Endothelial cell of umbilical vein (primary cell): ENCODE measurements at regions not wholly inside any gene's neighbourhood (a gene's known extent, or its start where the extent isn't known, plus 50 kb on each side); places are given as distances from the start of the nearest gene placed in this dataset.

ENCODE experiments used
- BruUV-seq: library from RNA; stranded (reverse); fragments of 400-500 nt; replicated peaks from 2 replicates; lab custom pipeline; 2021; lab: Mats Ljungman, UMichigan
- CTCF ChIA-PET: fragments of 300-600, 350-600 bp; sonication (Branson Sonifier 250); formaldehyde crosslinking; loops from one replicate; lab custom pipeline; 2021; ENCODE audit warnings: antibody characterized with exemption, inconsistent platforms; lab: Charles Lee
- POLR2A ChIA-PET: fragments of 300-600, 350-600 bp; sonication (Branson Sonifier 250); formaldehyde crosslinking; loops from one replicate; lab custom pipeline; 2021; ENCODE audit warnings: antibody characterized with exemption, inconsistent platforms; lab: Charles Lee
- DNase-seq: peaks from one replicate; pipeline ENCODE4 v3.0.0-alpha.2; 2011; ENCODE audit warnings: low read depth, low spot score
- FAIRE-seq: peaks from 2 replicates; lab custom pipeline; 2011; peaks lifted over from hg19 to GRCh38; lab: Jason Lieb, UNC
- H2AFZ ChIP-seq: 2 replicates; pipeline ENCODE4 v1.6.0; 2012; ENCODE audit warnings: low read depth, low read length, control low read depth, inconsistent platforms
- H3K27ac ChIP-seq: 2 replicates; pipeline ENCODE4 v1.5.1; 2011; ENCODE audit warnings: low read depth, mild to moderate bottlenecking, control low read depth, low read length, moderate library complexity; ENCODE audit not compliant: insufficient read depth
- H3K27me3 ChIP-seq, 2 experiments: 2 replicates each; pipeline versions ENCODE4 v1.6.0 to v1.6.1; 2011; ENCODE audit warnings: low read length in 2 of 2, mixed read lengths in 1 of 2; ENCODE audit not compliant: control insufficient read depth in 2 of 2, insufficient read depth in 2 of 2
- H3K36me3 ChIP-seq, 2 experiments: 2 replicates in 1 of 2; 3 replicates in 1 of 2; pipeline ENCODE4 v1.5.1; 2011; ENCODE audit warnings: low read length in 2 of 2, mild to moderate bottlenecking in 1 of 2, moderate library complexity in 1 of 2; ENCODE audit not compliant: control insufficient read depth in 2 of 2, insufficient read depth in 2 of 2; ENCODE audit errors: extremely low read depth in 1 of 2
- H3K4me1 ChIP-seq: 3 replicates; pipeline ENCODE4 v1.5.1; 2011; ENCODE audit warnings: mild to moderate bottlenecking, low read length; ENCODE audit not compliant: control insufficient read depth, insufficient read depth; ENCODE audit errors: extremely low read depth
- H3K4me2 ChIP-seq: 2 replicates; pipeline ENCODE4 v1.6.1; 2011; ENCODE audit warnings: low read length, control low read depth, mixed read lengths; ENCODE audit not compliant: insufficient read depth
- H3K4me3 ChIP-seq, 3 experiments: fragments of 200-600 bp in 1 of 3; sonication (generic), shearing (Covaris generic) in 1 of 3; replicated peaks in 1 of 3; 2 replicates each; pipeline ENCODE4 v1.5.1; 2011 to 2016; ENCODE audit warnings: control low read depth in 3 of 3, low read length in 3 of 3, mild to moderate bottlenecking in 2 of 3, inconsistent platforms in 1 of 3, low read depth in 1 of 3, moderate library complexity in 1 of 3; ENCODE audit not compliant: insufficient read depth in 1 of 3
- H3K79me2 ChIP-seq: 2 replicates; pipeline ENCODE4 v1.6.0; 2012; ENCODE audit warnings: low read length, inconsistent platforms; ENCODE audit not compliant: control insufficient read depth, insufficient read depth
- H3K9ac ChIP-seq: replicated peaks from 2 replicates; pipeline ENCODE3; 2011; ENCODE audit warnings: low read length, control low read depth; ENCODE audit not compliant: insufficient read depth; ENCODE audit errors: extremely low read depth
- H3K9me1 ChIP-seq: replicated peaks from 3 replicates; pipeline ENCODE4 v1.6.0; 2011; ENCODE audit warnings: mild to moderate bottlenecking, low read length; ENCODE audit not compliant: control insufficient read depth, insufficient read depth; ENCODE audit errors: extremely low read depth
- H3K9me3 ChIP-seq: replicated peaks from 2 replicates; pipeline ENCODE4 v1.5.1; 2012; ENCODE audit warnings: low read length, inconsistent platforms; ENCODE audit not compliant: control insufficient read depth, insufficient read depth
- H4K20me1 ChIP-seq: replicated peaks from 2 replicates; pipeline ENCODE3; 2011; ENCODE audit warnings: mild to moderate bottlenecking, low read length; ENCODE audit not compliant: control insufficient read depth, insufficient read depth; ENCODE audit errors: extremely low read depth
- EZH2 ChIP-seq: IDR thresholded peaks from 2 replicates; pipeline ENCODE4 v1.6.1; 2012; ENCODE audit warnings: borderline replicate concordance, low read depth, mild to moderate bottlenecking, moderate library complexity, low read length, inconsistent platforms; ENCODE audit not compliant: severe bottlenecking
- FOS ChIP-seq: IDR thresholded peaks from 2 replicates; pipeline ENCODE4 v1.6.1; 2011; ENCODE audit warnings: mild to moderate bottlenecking, low read length, moderate library complexity, borderline replicate concordance; ENCODE audit not compliant: insufficient read depth
- GATA2 ChIP-seq: IDR thresholded peaks from 2 replicates; pipeline ENCODE4 v1.7.0; 2011; ENCODE audit warnings: low read depth, mild to moderate bottlenecking, moderate library complexity, mixed read lengths, low read length; ENCODE audit not compliant: insufficient read length, insufficient read depth
- JUN ChIP-seq: IDR thresholded peaks from 2 replicates; pipeline ENCODE4 v1.6.1; 2011; ENCODE audit warnings: borderline replicate concordance, low read depth; ENCODE audit not compliant: insufficient read length, insufficient read depth
- MYC ChIP-seq: IDR thresholded peaks from one replicate; pipeline ENCODE4 v1.6.1; 2011; ENCODE audit warnings: mild to moderate bottlenecking, low read depth, low read length
- POLR2A ChIP-seq: IDR thresholded peaks from 2 replicates; pipeline ENCODE4 v1.6.1; 2012; ENCODE audit warnings: low read depth, mild to moderate bottlenecking, control low read depth, low read length
- POLR2AphosphoS5 ChIP-seq: IDR thresholded peaks from 2 replicates; pipeline ENCODE4 v1.6.1; 2012; ENCODE audit warnings: low read depth, mild to moderate bottlenecking, control low read depth, low read length, moderate library complexity; ENCODE audit not compliant: insufficient read depth
- dilution Hi-C: fragments of 300-500 bp; cut with MboI; formaldehyde crosslinking; loops from one replicate; pipeline ENCODE4 v1.15.0; 2019; ENCODE audit warnings: low sequenced_read_pairs; ENCODE audit not compliant: extremely low pct_ligation_motif_present
- intact Hi-C: fragments of 100-400 bp; cut with micrococcal nuclease; formaldehyde crosslinking; loops from one replicate; pipeline ENCODE4 v1.10.0; 2022
- TF ChIP-seq, protein P1 (sequence below), 2 donors: IDR thresholded peaks; 1 replicate in 1 of 2; 2 replicates in 1 of 2; pipeline ENCODE4 v1.5.1; 2011; ENCODE audit warnings: low read length in 2 of 2, mild to moderate bottlenecking in 2 of 2, moderate library complexity in 2 of 2, control low read depth in 1 of 2, inconsistent platforms in 1 of 2, low read depth in 1 of 2; ENCODE audit not compliant: insufficient read depth in 1 of 2; ENCODE audit errors: extremely low read depth in 1 of 2
- TF ChIP-seq, protein P2 (sequence below): IDR thresholded peaks from 2 replicates; pipeline ENCODE4 v1.6.1; 2011; ENCODE audit not compliant: insufficient read depth, insufficient read length

DNA sequence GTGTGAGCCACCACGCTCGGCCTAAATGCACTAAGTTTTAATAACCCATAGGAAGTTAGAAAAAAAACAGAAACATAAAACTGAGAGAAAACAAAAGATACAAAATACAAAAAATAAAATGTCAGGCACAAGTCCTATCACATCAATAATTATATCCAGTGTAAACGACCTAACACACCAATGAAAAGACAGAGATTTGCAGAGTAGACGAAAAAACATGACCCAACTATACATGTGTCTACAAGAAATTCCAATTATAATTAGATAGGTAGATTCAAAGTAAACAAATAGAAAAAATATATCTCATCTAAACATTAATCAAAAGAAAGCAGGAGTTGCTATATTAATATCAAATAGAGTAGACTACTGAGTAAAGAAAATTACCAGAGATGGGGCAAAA is 69.4 kb upstream of the NUDT4 start:
- Histone ChIP-seq H3K9ac (no peak overlapping the region), H3K4me2 (no peak overlapping the region), H3K4me1 (no peaks in the 10 kb centered on the region), H3K36me3 (no peaks in the 10 kb centered on the region), H3K27me3 (no peaks in the 10 kb centered on the region), H2AFZ (no peak overlapping the region), H3K4me3 (no peak overlapping the region), H3K79me2 (no peaks in the 10 kb centered on the region), H3K27ac (no peak overlapping the region), H3K9me1 (no peaks in the 10 kb centered on the region), H3K9me3 (no peaks in the 10 kb centered on the region), H4K20me1 (no peaks in the 10 kb centered on the region)
- dilution Hi-C loops: no loop called here
- TF ChIP-seq JUN (no peak), FOS (no peak), GATA2 (no peak), EZH2 (no peak), POLR2AphosphoS5 (no peak), MYC (no peak), POLR2A (no peak)
- TF ChIP-seq, protein P1, sequence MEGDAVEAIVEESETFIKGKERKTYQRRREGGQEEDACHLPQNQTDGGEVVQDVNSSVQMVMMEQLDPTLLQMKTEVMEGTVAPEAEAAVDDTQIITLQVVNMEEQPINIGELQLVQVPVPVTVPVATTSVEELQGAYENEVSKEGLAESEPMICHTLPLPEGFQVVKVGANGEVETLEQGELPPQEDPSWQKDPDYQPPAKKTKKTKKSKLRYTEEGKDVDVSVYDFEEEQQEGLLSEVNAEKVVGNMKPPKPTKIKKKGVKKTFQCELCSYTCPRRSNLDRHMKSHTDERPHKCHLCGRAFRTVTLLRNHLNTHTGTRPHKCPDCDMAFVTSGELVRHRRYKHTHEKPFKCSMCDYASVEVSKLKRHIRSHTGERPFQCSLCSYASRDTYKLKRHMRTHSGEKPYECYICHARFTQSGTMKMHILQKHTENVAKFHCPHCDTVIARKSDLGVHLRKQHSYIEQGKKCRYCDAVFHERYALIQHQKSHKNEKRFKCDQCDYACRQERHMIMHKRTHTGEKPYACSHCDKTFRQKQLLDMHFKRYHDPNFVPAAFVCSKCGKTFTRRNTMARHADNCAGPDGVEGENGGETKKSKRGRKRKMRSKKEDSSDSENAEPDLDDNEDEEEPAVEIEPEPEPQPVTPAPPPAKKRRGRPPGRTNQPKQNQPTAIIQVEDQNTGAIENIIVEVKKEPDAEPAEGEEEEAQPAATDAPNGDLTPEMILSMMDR (IDR thresholded peaks at IDR 0.05; ENCODE audit: extremely low read depth in 1 of 2, insufficient read depth in 1 of 2, low read depth in 1 of 2, low read length in 2 of 2): no peak
- TF ChIP-seq, protein P2, sequence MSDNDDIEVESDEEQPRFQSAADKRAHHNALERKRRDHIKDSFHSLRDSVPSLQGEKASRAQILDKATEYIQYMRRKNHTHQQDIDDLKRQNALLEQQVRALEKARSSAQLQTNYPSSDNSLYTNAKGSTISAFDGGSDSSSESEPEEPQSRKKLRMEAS: no peak
- CTCF ChIA-PET: no interaction called here
- DNase-seq (no peak), FAIRE-seq (no peak)
- BruUV-seq: no TSS peak
- POLR2A ChIA-PET: no interaction called here
- intact Hi-C loops: no loop called here
